Right cardiac atrium (tissue), 5 donors: ENCODE measurements at regions not wholly inside any gene's neighbourhood (a gene's known extent, or its start where the extent isn't known, plus 50 kb on each side); places are given as distances from the start of the nearest gene placed in this dataset.
"Not testable (repeated sequence)": the region's sequence is repeated elsewhere in the genome, so short reads cannot be mapped to it uniquely, and the experiment has no call there.

Experiments
- ATAC-seq, 2 donors: fragments of 200-7000 bp; cut with Tn5 transposase; one replicate each; pipeline versions ENCODE4 v1.8.0 to v1.9.1; 2020; ENCODE audit warnings: moderate library complexity in 2 of 2, mild to moderate bottlenecking in 1 of 2
- DNase-seq, 3 donors: peaks; one replicate each; pipeline ENCODE4 v3.0.0-alpha.2; 2020
- H3K27ac ChIP-seq: one replicate; pipeline ENCODE4 v1.5.1; 2013; ENCODE audit warnings: mild to moderate bottlenecking, low read length, control low read depth, moderate library complexity
- H3K27me3 ChIP-seq: one replicate; pipeline ENCODE4 v1.6.1; 2013; ENCODE audit not compliant: control insufficient read depth, insufficient read depth
- H3K4me1 ChIP-seq: one replicate; pipeline ENCODE4 v1.6.1; 2013; ENCODE audit warnings: low read length; ENCODE audit not compliant: control insufficient read depth, insufficient read depth
- H3K4me3 ChIP-seq: one replicate; pipeline ENCODE4 v1.5.1; 2013; ENCODE audit warnings: low read length, control low read depth
- H3K9me3 ChIP-seq: one replicate; pipeline ENCODE4 v1.6.1; 2013; ENCODE audit warnings: low read length; ENCODE audit not compliant: control insufficient read depth
- WGBS: extraction: QIAGEN DNeasy Blood & Tissue Kit; methylation state at CpG from one replicate; pipeline ENCODE4 v1.1.7; 2013; 5-methylcytosine and 5-hydroxymethylcytosine counted together
- intact Hi-C, 4 donors: fragments of 100-400 bp; cut with DNase I; formaldehyde crosslinking; loops; one replicate each; pipeline versions ENCODE4 v1.11.0 to v1.14.0; 2022 to 2023
- donor health status: healthy with polysubstance abuse.
- donor health status: DM: no; HTN: yes; CAD: no.
- donor health status: DM: no; HTN: no; CAD: no.
- donor health status: DM: no; HTN: yes; CAD: no; lungs with severe emphysema.
- donor health status: DM: yes; HTN: yes; CAD: no.

- WGBS = 87% methylated on average over 3 of the region's 3 CpGs
- intact Hi-C loops = no loop called here
- DNase-seq = no peak
- H3K27me3 ChIP-seq = no peaks in the 10 kb centered on the region
- no peaks in the 10 kb centered on the region for H3K4me1 ChIP-seq
- no peak overlapping the region for H3K4me3 ChIP-seq
- no peaks in the 10 kb centered on the region for H3K9me3 ChIP-seq
- no peak overlapping the region for H3K27ac ChIP-seq
- ATAC-seq = no peak
Measured at GRCh38 chr2:201568217-201568820, 75.0 kb downstream of the TMEM237 start.

DNA sequence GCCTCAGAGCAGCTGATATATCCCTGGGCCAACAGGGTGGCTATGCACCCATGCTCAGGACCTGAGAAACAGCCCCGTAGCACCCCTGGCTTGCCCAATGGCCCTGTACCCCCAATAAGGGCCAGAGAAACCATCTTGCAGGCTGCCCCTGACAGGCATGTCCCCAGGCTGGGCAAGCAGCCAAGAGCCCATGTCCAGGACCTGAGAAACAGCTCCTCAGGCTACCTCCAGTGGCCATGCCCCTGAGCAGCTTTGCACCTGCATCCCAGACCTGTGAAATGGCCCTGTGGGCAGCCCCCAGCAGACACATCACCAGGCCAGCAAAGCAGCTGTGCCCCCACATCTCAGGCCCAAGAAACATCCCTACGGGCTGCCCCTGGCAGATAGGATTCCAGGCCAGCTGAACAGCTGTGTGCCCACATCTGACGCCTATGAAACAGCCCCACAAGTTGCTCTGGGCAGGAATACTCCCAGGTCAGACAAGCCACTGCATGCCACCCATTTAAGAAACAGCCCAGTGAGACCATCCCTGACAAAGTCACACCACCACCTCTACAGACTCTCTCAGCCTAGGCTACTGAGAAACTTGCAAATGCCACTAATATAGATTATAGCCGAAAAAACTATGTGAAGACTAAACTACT, 84.1 kb downstream of the TMEM237 start:
- Histone ChIP-seq H3K27ac (no peak overlapping the region), H3K4me3 (no peak overlapping the region), H3K4me1 (no peaks in the 10 kb centered on the region), H3K27me3 (no peaks in the 10 kb centered on the region), H3K9me3 (no peaks in the 10 kb centered on the region)
- DNase-seq (peak in 1 of 3 donors; percentile 56), ATAC-seq (no peak)
- WGBS = 86% methylated on average over 4 of the region's 4 CpGs
- intact Hi-C loops = no loop called here

DNA sequence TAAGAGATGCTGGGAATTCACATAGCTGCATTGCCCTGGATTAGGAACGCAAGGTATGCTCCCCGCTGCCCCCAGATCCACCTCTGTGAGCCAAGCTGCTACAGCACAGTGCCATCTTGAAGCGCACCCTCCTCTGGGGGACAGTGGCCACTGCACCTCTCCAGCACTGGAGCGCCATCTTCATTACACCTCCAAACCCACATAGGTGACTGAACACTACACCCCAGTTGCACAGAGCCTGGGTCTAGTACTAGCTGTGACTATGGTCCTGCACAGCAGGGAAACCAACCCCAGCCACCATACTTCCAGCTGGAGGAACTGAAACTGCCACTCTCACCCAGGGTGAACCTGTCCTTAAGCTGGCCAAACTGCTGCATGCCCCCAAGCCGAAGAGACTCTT, 84.6 kb downstream of the TMEM237 start:
- ATAC-seq (no peak), DNase-seq (no peak)
- no peaks in the 10 kb centered on the region for H3K27me3 ChIP-seq
- intact Hi-C loops = no loop called here
- no peak overlapping the region for H3K4me3 ChIP-seq
- no peaks in the 10 kb centered on the region for H3K9me3 ChIP-seq
- WGBS = 83% methylated on average over 5 of the region's 5 CpGs
- no peaks in the 10 kb centered on the region for H3K4me1 ChIP-seq
- no peak overlapping the region for H3K27ac ChIP-seq

DNA sequence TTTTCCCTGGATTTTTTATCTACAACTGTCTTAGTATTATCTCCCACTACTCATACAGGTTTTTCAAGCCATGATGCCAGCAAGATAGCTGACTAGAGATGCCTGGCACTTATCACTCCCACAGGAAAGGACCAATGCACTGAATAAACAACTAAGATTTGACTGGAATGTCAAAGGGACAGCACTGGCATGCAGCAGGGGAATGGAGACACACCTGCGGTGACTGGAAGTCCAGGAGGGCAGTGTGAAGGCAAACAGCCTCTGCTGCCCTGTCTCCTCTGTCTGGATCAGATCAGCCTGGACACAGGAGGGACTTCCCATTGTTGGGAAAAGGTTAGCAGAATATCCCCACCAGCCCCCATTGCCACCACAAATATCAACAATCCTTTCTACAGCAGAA, 85.1 kb downstream of the TMEM237 start:
- Histone ChIP-seq H3K4me3 (no peak overlapping the region), H3K4me1 (no peaks in the 10 kb centered on the region), H3K27ac (no peak overlapping the region), H3K27me3 (no peaks in the 10 kb centered on the region), H3K9me3 (no peaks in the 10 kb centered on the region)
- intact Hi-C loops = no loop called here
- WGBS = 58% methylated on average over 1 of the region's 1 CpG
- ATAC-seq = no peak
- no peak for DNase-seq

DNA sequence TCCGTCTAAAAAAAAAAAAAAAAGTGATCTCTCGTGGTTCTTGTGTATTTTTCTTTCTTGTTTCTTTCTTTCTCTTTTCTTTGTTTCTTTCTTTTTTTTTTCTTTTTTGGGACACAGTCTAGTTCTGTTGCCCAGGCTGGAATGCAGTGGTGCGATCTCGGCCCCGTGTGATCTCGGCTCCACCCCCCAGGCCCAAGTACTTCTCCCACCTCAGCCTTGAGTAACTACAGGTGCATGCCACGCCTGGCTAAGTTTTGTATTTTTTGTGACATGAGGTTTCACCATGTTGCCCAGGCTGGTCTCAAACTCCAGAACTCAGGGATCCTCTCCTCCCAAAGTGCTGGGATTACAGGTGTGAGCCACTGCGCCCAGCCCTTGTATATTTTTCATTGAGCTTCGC, 91.4 kb downstream of the TMEM237 start:
- no peak for ATAC-seq

GRCh38 chr2:201546576-201546975, 95.0 kb downstream of the STRADB start:
- Histone ChIP-seq H3K4me1 (no peaks in the 10 kb centered on the region), H3K4me3 (no peak overlapping the region), H3K27ac (no peak overlapping the region), H3K27me3 (no peaks in the 10 kb centered on the region), H3K9me3 (no peaks in the 10 kb centered on the region)
- intact Hi-C loops = no loop called here
- ATAC-seq (no peak), DNase-seq (no peak)
- 54% methylated on average over 3 of the region's 3 CpGs for WGBS

More for the DNA sequence above, 91.4 kb downstream of the TMEM237 start:
- Histone ChIP-seq H3K9me3 (no peaks in the 10 kb centered on the region), H3K27ac (no peak overlapping the region), H3K4me1 (no peaks in the 10 kb centered on the region), H3K27me3 (no peaks in the 10 kb centered on the region), H3K4me3 (no peak overlapping the region)
- no peak for DNase-seq
- 88% methylated on average over 9 of the region's 9 CpGs for WGBS
- intact Hi-C loops = no loop called here

GRCh38 chr2:201542291-201542690, 90.8 kb downstream of the STRADB start:
- Histone ChIP-seq H3K9me3 (no peaks in the 10 kb centered on the region), H3K4me3 (no peak overlapping the region), H3K27me3 (no peaks in the 10 kb centered on the region), H3K27ac (no peak overlapping the region), H3K4me1 (no peaks in the 10 kb centered on the region)
- DNase-seq = no peak
- ATAC-seq = no peak
- intact Hi-C loops = no loop called here

DNA sequence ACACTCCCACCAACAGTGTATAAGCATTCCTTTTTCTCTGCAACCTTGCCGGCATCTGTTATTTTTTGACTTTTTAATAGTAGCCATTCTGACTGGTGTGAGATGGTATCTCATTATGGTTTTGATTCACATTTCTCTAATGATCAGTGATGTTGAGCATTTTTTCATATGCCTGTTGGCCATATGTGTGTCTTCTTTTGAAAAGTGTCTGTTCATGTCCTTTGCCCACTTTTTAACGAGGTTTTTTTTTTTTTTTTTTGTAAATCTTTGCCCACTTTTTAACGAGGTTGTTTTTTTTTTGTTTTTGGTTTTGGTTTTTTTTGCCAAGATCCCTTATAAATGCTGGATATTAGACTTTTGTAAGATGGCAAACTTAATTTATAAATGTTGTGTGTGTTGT, 87.7 kb downstream of the STRADB start:
- H3K4me1 ChIP-seq, intact Hi-C loops, H3K27ac ChIP-seq, H3K27me3 ChIP-seq, ATAC-seq, H3K4me3 ChIP-seq, DNase-seq, H3K9me3 ChIP-seq: not testable (repeated sequence)
- 51% methylated on average over 3 of the region's 3 CpGs for WGBS

GRCh38 chr2:201538025-201538424, 86.5 kb downstream of the STRADB start:
- WGBS = 59% methylated on average over 1 of the region's 1 CpG

DNA sequence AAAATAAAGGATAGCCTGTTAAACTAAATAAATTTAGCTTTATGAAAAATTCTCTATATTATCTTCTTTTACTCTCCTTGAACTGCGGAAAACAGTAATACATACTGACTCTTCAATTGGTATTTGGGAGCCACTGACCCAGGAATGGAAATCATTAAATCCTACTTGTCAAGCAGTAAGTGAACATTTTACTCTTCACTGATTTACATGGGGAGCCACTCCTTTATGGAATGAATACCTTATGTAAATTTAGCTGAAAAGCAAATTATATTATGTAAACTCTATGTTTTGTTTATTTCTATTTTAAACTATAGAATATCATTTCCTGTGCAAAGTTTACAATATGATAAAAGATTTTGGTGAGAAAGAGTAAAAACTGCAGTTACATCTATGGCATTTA, 85.2 kb downstream of the STRADB start:
- Histone ChIP-seq H3K27me3 (no peaks in the 10 kb centered on the region), H3K4me1 (no peaks in the 10 kb centered on the region), H3K9me3 (no peaks in the 10 kb centered on the region), H3K4me3 (no peak overlapping the region), H3K27ac (no peak overlapping the region)
- ATAC-seq (no peak), DNase-seq (no peak)
- WGBS = 98% methylated on average over 1 of the region's 1 CpG
- intact Hi-C loops = no loop called here

More at GRCh38 chr2:201538025-201538424, 86.5 kb downstream of the STRADB start:
- Histone ChIP-seq H3K9me3 (no peaks in the 10 kb centered on the region), H3K4me3 (no peak overlapping the region), H3K4me1 (no peaks in the 10 kb centered on the region), H3K27me3 (no peaks in the 10 kb centered on the region), H3K27ac (no peak overlapping the region)
- DNase-seq (no peak), ATAC-seq (no peak)
- intact Hi-C loops = no loop called here

DNA sequence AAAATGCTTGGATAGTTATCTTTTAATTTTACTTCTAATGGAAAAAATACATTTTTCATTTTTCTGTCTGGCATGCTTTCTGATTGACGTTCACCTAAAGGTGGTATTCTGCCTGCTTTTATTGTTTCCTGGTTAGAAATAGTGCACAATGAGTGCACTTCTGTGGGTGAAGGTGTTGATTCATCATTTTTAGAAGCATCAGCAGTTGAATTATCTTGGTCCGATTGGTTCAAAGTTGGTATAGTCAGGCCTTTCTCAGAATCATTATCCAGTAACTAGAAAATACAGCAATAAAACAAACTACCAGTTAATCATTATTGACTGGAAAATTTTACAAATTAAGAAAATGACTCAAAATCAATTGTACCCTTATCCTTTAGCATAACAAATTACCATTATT, 84.5 kb downstream of the STRADB start:
- Histone ChIP-seq H3K4me3 (no peak overlapping the region), H3K9me3 (no peaks in the 10 kb centered on the region), H3K27ac (no peak overlapping the region), H3K27me3 (no peaks in the 10 kb centered on the region), H3K4me1 (no peaks in the 10 kb centered on the region)
- intact Hi-C loops = no loop called here
- no peak for DNase-seq
- no peak for ATAC-seq
- 79% methylated on average over 2 of the region's 2 CpGs for WGBS
